ENCODE measurements at regions not wholly inside any gene's neighbourhood (a gene's known extent, or its start where the extent isn't known, plus 50 kb on each side); places are given as distances from the start of the nearest gene placed in this dataset.

DNA sequence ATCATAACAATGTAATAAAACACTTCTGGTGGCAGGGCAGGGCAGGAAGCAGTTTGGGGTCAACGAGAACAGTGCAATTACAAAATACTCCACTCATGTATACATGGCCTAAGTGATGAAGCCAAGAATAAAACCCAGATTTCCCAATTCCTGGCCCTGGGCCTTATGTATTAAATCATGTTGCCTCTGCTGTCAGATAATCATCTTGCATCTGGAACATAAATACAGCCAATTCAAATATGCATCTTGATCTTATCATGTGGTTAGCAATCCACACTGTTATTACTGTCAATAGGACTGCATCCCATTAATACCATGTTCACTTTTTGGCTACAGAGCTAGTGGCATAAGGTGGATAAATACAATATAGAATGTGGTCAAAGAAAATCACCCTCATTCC lies 186.5 kb upstream of the SLC25A13 start:
- TF ChIP-seq CTCF (IDR thresholded peaks at IDR 0.05): no peak
- TF ChIP-seq POLR2AphosphoS5 (IDR thresholded peaks at IDR 0.05): peak; percentile 85
- no peak for TF ChIP-seq POLR2A (IDR thresholded peaks at IDR 0.05)
